Activated gamma-delta T cell treated with Interleukin-2 at 50 U/mL for 16 hours (primary cell): ENCODE measurements at regions not wholly inside any gene's neighbourhood (a gene's known extent, or its start where the extent isn't known, plus 50 kb on each side); places are given as distances from the start of the nearest gene placed in this dataset.

Experiments used
- DNase-seq: peaks from one replicate; pipeline ENCODE4 v3.0.0-alpha.2; 2020

DNA sequence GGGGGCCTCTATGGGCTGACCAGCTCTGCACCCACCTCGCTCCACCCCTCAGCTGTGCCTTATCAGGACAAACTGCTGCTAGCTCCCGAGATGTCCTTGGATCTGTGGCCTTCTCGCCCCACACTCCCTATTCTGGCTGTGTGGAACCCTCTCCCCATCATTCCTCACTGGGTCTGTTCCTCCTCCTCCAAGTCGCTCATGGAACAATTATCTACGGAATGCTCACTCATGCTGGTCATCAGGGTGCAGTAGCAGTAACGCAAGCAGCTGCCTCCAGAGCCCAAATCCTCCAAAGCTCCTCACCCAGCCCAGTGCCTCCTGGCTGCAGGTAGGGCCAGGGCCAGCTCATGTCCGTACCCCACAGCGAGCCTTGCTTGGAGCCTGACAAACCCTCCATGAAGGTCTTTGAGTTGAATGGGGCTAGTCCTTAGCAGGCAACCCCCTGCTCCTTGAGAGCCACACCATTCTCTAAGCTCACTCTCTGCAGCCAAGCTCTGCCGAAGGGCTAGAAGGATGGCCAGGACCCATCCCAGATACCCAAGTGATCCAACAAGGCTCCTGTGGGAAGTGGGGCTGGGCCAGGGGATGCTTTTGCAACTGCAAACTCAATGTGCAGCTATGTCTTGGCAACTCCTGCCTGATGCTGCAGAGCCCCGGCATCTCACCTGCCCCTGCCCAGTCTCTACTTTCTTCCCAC lies 977.8 kb downstream of the TBC1D22A start:
- DNase-seq, result no peak

DNA sequence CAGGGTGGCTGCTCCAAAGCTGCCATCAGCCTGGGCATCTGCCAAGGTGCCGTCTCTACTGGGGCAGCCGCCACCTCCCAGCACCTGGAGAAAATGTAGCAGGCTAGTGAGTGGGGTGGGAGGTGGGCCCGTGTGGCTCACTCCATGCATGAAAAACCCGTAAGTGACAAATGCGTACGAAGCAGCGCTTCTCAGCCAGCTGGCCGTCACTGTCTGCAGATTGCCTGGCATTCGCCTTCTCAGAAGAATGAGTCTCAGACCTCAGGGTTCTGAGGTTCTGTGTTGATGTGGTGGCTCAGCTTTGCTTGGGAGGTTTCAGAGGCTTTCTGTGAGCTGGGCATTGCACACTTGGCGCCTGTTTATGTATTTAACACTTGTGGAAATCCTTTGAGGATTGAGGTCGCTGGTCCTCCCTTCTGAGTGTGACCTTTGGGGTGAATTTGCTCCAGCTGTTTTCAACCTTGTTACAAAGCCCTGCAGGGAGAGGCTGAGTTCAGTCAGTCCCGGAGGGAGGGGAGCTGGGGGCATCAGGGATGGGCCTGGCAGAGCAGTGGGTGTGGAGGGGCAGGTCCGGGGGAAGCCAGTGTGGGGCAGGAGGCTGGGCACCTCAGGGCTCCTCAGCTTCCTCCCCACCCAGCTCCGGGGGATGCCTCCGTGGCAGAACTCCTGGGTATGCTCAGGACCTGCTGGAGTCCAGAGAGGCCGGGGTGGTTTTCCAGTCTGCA lies 977.0 kb downstream of the TBC1D22A start:
- no peak for DNase-seq

DNA sequence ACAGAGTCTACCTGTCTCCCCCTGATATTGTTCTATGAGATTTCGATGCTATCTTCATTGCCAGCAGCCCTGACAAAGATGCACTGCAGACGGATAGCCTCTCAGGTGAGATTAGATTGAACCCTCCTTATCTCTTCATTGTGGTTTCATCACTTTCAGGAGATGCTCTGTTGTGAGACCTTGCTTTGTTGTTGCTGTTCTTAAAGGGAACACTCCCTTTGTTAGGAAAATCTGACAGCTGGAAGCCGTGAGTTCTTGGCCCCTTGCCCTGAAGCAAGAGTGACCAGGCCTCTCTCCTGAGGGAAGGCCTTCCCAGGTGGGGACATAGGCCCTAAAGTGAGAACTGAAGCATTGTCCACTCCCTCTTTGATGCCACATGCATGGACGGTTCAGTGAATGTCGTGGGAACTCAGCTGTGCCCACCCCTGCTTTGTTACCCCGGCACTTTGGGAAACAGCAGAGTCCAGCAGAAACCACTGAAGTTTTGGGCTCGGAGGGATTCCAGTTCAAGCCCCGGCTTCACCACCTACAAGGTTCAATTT lies 976.1 kb downstream of the TBC1D22A start:
- DNase-seq, result no peak

DNA sequence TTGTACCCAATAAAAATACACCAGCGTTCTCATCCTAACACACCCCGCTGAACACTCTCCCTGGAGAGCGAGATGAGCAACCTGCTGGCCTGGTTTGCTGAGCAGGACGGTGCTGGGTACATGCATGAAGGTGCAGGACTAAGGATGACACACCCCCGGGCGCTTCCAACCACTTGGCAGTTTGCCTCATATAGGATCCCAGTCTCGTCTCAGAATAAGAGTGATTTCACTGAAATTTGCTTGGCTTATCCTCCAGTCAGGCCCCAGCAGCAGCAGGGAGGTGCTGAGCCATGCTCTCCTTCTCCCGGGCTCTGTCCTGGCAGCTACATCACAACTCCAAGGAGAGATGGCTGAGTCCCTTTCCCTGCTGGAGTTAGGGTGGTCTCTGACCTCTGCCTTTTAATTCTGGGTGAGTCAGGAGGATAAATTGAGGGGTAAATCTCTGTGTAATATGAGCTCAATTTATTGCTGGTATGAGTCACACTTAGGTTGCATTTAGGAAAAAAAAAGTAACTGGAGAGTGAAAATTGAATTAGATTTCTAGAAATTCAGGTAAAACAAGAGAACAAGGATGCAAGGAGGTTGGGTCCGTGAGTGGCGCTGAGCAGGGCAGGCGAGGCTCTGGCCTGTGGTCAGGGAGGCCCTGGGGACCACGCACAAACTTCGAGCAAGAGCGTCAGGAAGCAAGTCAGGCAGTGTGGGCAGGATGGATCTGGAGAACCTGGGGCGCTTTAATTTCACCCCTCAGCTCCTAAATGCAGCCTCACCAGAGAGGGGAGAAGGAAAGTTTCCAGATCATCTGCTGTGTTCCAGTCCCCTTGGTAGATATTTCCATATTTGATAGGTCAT lies 974.0 kb downstream of the TBC1D22A start:
- DNase-seq, result no peak

DNA sequence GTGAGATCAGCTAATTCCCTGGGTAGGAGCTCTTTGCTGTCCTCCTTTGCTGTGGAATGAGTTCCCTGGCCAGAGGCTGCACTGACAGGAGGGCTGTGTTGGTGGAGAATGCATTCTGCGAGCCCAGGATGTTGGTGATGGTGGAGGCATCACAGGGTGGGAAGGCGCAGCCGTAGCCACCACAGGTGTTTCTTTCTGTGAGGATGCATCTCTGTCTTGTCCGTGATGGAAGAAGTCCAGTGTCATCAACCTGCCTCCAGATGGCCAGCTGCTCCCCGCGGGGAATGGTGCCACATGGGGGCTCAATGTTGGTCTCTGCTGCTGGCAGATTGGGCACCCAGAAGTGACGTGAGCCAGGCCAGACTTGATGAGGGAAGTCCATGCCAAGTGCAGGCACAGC lies 972.1 kb downstream of the TBC1D22A start:
- no peak for DNase-seq

DNA sequence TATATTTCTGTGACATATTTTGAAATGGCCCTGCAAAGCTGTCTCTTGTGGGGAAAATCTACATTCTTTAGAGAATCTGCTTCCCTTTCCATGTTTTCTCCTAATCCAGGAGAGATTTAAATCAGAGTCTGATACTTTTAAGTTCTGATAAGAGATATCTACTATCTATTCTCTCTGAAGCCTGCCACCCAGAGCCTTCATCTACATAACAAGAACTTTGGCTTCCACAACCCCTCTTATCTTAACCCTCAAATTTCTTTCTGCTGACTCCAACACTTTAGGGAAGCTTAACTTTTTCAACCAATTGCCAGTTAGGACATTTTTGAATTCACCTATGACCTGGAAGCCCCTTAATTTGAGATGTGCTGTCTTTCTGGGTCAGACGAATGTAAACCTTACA lies 965.2 kb downstream of the TBC1D22A start:
- no peak for DNase-seq

DNA sequence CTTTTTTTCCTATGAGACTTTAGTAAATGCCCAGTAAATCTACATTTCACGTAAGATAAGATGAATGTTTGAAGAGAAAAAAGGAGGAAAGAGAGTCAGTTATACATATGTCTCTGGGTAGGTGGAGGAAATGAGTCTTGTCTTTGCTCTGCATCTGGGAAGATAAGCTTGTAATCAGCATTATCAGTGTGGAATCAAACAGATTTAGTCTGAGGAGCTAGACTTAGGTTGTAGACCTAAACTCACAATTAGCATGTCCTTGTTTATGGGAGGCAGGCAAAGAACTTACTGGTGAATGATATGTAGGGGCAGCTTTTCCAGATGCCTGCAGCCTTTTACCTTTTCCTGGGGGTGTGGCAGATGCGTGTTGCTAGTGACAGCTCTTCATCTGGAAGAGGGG lies 962.3 kb downstream of the TBC1D22A start:
- DNase-seq, result no peak

DNA sequence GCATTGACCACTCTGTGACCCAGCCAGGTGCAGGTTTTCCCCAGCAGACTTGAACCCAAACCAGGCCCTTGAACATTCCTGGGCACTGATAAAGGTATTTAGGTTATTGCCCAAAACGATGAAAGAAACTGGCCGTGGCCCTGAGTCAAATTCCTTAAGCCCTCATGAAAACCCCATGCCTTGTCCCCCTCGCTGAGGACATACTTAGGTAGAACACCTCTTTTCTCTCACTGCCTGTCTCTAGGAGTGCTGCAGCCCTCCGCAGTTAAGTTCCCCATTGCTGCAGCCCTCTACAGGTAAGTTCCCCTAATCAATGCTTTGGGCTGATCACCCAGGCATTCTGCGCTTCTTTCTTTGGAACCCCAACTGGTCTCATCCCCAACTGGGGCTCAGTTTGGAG lies 961.6 kb downstream of the TBC1D22A start:
- no peak for DNase-seq

DNA sequence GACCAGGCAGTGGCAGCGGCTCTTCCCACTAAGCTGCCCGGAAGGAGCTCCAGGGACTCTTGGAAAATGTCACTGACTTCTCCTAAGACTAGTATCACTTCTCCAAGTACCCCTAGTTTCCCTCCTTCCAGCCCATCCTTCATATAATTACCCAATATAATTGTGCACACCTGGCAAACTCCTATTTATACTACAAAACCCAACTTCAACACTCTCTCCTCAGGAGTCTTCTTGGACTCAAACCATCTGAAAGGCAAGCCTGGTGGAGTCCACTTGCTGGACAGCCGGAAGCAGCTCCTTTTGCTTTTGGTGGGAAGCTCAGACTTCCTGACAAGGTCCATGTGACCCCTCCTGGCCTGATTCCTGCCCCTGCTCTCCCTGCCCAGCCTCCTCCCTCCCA lies 955.9 kb downstream of the TBC1D22A start:
- DNase-seq, result no peak

DNA sequence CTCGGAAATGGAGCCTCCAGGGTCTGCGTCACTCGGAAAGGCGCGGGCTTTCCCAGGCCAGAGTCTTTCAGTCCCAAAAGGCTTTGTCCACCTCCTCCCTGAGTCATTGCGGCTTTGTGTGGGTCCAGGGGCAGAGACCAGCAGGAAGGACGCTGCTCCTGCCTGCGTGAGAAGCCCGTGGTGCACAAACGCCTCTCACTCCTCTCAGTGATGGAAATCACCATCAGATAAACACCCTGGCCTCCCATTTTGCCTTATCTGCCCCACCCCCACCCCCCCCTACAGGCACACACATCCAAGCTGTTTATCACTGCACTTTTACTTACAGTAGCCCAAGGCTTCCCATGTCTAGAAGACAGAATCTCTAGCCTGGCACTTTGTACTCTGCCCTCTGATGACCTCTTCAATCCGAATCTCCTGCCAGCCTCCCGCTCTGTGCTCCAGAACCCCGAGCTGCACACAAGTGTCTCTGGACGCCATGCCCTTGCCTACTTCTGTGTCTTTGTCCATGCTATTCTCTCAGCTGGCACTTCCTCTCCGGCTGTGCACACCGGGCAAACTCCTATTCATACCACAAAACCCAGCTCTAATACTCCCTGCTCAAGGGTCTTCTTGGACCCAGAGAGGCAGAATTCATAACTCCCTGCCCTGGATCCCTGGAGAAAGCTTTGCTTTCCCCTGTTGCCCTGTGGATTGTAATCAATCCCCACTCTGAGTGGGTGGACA lies 954.6 kb downstream of the TBC1D22A start:
- DNase-seq, result no peak

DNA sequence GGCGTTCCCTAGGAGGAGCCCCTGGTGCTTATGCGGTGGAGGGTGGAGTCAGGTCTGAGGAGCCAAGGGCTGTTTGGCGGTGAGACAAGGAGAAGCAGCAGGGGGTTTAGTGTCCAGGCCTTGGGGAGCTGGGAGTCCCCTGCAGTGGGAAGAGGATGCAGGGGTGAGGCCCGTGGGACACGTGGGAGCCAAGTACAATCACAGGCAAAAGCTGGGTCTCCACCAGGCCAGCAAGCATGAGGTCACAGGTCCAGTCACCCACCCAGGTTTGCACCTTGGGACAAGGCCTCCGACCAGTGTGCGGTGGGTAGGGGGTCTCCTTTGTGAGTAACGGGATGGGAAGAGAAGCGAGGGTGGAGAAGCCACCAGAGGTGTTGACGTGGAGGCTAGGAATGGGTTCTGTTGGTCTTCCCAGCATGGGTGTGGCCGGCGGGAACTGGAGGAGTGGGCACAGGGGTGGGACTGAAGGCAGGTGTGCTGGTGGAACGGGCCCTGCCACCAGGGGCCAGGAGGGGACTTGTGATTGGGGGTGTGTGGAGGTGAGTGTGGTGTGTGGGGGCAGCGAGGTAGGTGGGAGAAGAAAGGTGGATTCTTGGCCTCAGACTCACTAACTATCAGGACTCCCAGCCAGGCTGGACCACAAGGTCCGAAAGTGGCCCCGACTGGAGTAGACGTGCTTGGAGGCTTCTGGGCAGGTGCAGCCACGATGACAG lies 953.6 kb downstream of the TBC1D22A start:
- DNase-seq, result no peak

DNA sequence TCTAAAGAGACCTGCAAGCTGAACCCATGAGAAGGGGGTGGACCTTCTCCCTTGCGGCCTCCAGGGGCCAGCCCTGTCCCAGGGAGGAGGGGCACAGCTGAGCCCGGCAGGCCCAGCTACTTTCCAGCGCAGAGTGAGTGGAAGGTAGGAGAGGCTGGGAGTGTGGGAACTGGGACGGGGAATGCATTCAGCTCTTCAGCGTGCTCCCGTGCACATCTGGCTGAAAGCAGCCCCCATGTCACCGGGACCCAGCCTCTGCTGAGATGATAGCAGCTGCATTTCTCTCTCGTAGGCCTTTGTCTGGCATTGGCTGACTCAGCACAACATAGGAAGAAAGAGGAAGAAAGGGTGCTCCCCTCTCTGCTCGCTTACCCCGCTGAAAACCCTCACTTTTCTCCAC lies 951.5 kb downstream of the TBC1D22A start:
- no peak for DNase-seq

DNA sequence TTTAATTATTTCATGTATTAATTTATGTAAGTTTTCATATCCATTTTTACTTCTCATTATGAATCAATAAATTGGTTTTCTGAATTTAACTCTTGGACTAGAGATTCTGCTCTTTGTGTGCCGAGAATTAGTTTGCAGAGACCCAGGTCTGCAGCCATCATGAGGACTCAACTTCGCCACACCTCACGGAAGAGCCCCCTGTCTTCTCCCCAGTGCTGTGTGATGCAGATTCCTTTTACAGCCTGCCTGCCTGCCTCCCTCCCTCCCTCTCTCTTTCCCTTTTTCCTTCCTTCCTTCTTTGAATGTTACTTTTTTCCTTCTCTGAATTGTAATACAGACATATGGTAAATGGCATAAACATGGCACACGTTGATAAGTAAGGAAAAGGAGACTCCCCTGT lies 947.7 kb downstream of the TBC1D22A start:
- DNase-seq, result no peak

DNA sequence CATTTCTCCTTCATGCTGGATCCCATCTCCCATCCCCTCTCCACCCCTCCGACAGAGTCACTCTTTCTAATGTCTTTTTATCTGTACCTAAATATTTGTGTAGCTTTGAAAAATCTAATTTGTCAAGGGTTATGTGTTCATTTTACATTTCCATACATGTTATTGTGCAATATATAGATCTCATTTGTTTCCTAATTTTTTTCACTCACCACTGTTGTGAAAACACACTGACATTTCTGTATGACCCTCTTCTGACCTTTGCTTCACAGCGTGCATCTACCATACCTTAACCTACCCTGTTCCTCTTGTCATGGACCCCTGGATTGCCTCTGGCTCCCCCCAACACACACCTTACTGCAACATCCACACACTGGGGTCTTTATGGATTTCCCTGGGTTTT lies 942.9 kb downstream of the TBC1D22A start:
- no peak for DNase-seq

DNA sequence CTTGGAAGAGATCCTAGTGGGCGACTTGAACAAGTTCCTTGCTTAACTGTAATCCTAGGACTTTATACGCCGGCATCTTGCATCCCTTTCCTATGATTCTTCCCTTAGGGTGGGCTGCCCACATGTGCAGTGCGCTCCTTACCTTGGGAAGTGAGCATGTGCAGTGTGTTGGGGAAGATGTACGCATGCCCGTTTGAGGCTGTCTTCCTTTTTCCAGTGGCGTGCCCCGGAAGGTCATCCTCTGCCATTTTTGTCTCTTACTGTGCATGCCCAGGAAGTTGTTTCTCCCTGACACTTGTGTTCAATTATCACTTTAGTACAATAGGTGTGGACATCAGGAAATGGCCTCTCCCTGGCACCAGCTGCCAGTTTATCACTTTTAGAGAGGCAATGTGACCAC lies 936.5 kb downstream of the TBC1D22A start:
- no peak for DNase-seq

DNA sequence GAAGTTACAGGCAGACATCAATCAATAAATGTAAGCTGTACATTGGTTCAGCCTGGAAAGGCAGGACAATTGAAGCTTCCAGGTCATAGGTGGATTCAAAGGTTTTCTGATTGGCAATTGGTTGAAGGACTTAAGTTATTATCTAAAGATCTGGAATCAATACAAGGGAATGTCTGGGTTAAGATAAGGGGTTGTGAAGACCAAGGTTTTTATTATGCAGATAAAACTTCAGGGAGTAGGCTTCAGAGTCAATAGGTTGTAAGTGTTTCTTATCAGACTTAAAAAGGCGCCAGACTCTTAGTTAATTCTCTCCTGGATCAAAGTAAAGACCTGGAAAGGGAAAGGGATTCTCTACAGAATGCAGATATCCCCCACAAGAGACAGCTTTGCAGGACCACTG lies 935.4 kb downstream of the TBC1D22A start:
- no peak for DNase-seq

DNA sequence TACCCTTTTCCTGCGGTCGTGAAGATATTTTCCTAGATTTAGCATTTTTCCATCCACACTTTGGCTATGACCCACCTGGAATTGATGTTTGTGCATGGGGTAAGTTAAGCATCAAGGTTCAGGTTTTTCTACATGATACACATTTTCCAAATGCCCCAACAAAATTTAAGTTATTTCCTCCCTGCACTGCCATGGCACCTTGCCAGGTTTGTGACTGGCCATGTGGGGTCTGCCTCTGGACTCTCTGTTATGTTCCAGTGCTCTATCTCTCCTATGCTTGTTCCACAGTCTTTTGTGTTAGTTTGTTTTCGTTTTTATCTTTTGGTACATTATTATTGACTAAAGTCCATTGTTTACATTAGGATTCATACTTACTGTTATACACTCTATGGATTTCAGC lies 934.3 kb downstream of the TBC1D22A start:
- no peak for DNase-seq

DNA sequence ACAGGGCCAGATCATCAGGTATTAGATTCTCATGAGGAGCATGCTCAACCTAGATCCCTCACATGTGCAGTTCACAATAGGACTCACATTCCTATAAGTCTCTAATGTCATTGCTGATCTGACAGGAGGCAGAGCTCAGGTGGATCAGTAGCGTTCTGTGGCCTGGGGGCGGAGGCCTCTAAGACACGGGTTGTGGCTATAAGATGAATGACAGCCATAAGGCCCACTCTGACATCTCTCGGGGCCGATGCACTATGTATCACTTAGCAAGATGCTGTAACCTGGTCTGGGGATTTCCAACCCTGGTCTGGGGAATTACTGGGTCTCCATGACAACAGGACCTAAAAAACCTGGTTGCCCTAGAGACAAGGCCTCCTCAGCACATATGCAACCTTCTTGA lies 932.7 kb downstream of the TBC1D22A start:
- no peak for DNase-seq

DNA sequence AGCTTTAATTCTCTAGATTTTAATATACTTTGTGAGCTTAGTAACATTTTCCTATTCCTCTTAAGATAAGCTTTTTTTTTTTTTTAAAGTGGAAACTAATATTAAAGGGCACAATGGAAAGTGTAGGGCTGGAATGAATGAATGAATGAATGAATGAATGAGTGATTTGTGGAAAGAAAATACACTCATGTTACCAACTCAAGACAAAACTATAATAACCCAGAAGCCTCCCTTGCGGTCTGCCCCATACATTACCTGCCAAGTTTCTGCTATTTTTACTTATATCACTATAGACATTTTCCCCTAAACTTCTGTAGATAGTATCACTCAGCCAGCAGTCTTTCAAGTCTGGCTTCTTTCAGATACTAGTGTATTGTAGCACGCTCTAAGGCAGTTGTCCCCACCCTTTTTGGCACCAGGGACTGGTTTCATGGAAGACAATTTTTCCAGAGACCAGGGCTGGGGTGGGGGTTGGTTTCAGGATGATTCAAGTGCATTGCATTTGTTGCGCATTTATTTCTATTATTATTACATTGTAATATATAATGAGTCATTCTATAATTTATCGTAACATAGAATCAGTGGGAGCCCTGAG lies 932.2 kb downstream of the TBC1D22A start:
- no peak for DNase-seq

DNA sequence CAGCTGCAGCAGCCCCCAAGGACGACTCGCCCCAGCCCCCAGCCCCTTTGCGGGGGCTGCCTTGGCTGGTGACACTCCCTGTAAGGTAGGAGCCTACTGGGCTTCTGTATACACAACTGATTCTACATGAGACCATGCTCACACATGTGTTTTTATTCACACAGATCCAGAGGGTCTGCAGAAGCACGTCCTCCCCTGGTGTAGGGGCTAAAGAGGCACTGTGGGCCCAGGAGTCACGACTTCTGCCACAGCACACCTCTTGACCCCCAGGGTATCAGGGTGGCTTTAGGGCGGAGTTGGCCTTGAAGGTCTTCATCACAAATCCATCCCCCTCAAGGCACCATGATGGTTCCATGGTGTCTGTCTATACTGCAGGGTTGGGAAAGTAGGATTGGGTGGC lies 931.2 kb downstream of the TBC1D22A start:
- no peak for DNase-seq

DNA sequence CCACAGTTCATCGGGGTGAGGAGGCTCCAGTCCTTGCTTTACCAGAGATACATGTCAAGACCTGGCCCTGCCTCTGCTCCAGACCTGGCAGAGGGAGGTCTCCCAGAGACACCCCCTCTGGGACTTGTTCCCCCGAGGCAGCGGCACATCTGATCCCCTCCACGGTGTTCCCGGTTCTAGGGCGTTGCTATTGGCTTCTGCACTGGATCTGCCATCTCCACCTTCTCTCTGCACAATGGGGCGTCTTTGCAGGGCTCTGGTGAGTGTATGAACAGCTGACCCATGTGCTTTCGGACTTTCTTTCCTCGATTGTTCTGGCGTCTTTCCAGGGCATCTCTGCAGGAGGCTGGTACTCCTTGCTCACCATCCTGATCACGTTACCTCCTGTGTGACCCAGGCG lies 930.4 kb downstream of the TBC1D22A start:
- DNase-seq, result no peak
